WTC11 (cell line): ENCODE measurements at regions not wholly inside any gene's neighbourhood (a gene's known extent, or its start where the extent isn't known, plus 50 kb on each side); places are given as distances from the start of the nearest gene placed in this dataset.
"Not testable (repeated sequence)": the region's sequence is repeated elsewhere in the genome, so short reads cannot be mapped to it uniquely, and the experiment has no call there.

Experiments
- ATF3 ChIP-seq: sonication (generic); formaldehyde crosslinking; conservative IDR thresholded peaks from 2 replicates; pipeline ENCODE4 v1.8.1; 2022; ENCODE audit warnings: mild to moderate bottlenecking, missing genetic modification reagents
- CTCF ChIP-seq: fragments of 200-600 bp; IDR thresholded peaks from 2 replicates; pipeline ENCODE4 v1.8.0; 2022; ENCODE audit warnings: antibody characterized with exemption
- E2F4 ChIP-seq: sonication (generic); formaldehyde crosslinking; IDR thresholded peaks from 2 replicates; pipeline ENCODE4 v1.8.1; 2022; ENCODE audit warnings: low read depth, mild to moderate bottlenecking, moderate library complexity, missing genetic modification reagents, borderline replicate concordance
- ESRRA ChIP-seq: sonication (generic); formaldehyde crosslinking; IDR thresholded peaks from 2 replicates; pipeline ENCODE4 v1.8.1; 2022; ENCODE audit warnings: mild to moderate bottlenecking, missing genetic modification reagents, borderline replicate concordance
- HMGXB4 ChIP-seq: sonication (generic); formaldehyde crosslinking; IDR thresholded peaks from 2 replicates; pipeline ENCODE4 v1.8.1; 2023; ENCODE audit warnings: mild to moderate bottlenecking, moderate library complexity, missing genetic modification reagents
- MAX ChIP-seq: sonication (generic); formaldehyde crosslinking; IDR thresholded peaks from 2 replicates; pipeline ENCODE4 v1.8.0; 2022; ENCODE audit warnings: mild to moderate bottlenecking, missing genetic modification reagents
- NR1H2 ChIP-seq: sonication (generic); formaldehyde crosslinking; IDR thresholded peaks from 2 replicates; pipeline ENCODE4 v1.9.0; 2021; ENCODE audit warnings: mild to moderate bottlenecking, moderate library complexity, missing genetic modification reagents
- NR3C1 ChIP-seq: sonication (generic); formaldehyde crosslinking; conservative IDR thresholded peaks from 2 replicates; pipeline ENCODE4 v1.8.1; 2023; ENCODE audit warnings: low read depth, mild to moderate bottlenecking, missing genetic modification reagents
- TCF7 ChIP-seq: sonication (generic); formaldehyde crosslinking; IDR thresholded peaks from 2 replicates; pipeline ENCODE4 v1.8.0; 2022; ENCODE audit warnings: mild to moderate bottlenecking, low read depth, missing genetic modification reagents, moderate library complexity
- TF ChIP-seq, protein P1 (sequence below): sonication (generic); formaldehyde crosslinking; IDR thresholded peaks from 2 replicates; pipeline ENCODE4 v1.8.0; 2023; ENCODE audit warnings: missing genetic modification reagents, mild to moderate bottlenecking, borderline replicate concordance
- TF ChIP-seq, protein P2 (sequence below): fragments of 250-450 bp; sonication (Bioruptor Pico); conservative IDR thresholded peaks from 2 replicates; pipeline ENCODE4 v1.9.0; 2021; ENCODE audit warnings: mild to moderate bottlenecking
- TF ChIP-seq, protein P3 (sequence below): sonication (generic); formaldehyde crosslinking; IDR thresholded peaks from 2 replicates; pipeline ENCODE4 v1.8.1; 2023; ENCODE audit warnings: mild to moderate bottlenecking, missing genetic modification reagents, moderate library complexity
- TF ChIP-seq, protein P4 (sequence below): sonication (generic); formaldehyde crosslinking; IDR thresholded peaks from 2 replicates; pipeline ENCODE4 v1.8.0; 2023; ENCODE audit warnings: mild to moderate bottlenecking, missing genetic modification reagents

- TF ChIP-seq CTCF; MAX (CRISPR knock-in tag); HMGXB4 (CRISPR knock-in tag); NR3C1 (CRISPR knock-in tag); E2F4; NR1H2; TCF7 (CRISPR knock-in tag); ESRRA; ATF3: not testable (repeated sequence)
- TF ChIP-seq, protein P1, sequence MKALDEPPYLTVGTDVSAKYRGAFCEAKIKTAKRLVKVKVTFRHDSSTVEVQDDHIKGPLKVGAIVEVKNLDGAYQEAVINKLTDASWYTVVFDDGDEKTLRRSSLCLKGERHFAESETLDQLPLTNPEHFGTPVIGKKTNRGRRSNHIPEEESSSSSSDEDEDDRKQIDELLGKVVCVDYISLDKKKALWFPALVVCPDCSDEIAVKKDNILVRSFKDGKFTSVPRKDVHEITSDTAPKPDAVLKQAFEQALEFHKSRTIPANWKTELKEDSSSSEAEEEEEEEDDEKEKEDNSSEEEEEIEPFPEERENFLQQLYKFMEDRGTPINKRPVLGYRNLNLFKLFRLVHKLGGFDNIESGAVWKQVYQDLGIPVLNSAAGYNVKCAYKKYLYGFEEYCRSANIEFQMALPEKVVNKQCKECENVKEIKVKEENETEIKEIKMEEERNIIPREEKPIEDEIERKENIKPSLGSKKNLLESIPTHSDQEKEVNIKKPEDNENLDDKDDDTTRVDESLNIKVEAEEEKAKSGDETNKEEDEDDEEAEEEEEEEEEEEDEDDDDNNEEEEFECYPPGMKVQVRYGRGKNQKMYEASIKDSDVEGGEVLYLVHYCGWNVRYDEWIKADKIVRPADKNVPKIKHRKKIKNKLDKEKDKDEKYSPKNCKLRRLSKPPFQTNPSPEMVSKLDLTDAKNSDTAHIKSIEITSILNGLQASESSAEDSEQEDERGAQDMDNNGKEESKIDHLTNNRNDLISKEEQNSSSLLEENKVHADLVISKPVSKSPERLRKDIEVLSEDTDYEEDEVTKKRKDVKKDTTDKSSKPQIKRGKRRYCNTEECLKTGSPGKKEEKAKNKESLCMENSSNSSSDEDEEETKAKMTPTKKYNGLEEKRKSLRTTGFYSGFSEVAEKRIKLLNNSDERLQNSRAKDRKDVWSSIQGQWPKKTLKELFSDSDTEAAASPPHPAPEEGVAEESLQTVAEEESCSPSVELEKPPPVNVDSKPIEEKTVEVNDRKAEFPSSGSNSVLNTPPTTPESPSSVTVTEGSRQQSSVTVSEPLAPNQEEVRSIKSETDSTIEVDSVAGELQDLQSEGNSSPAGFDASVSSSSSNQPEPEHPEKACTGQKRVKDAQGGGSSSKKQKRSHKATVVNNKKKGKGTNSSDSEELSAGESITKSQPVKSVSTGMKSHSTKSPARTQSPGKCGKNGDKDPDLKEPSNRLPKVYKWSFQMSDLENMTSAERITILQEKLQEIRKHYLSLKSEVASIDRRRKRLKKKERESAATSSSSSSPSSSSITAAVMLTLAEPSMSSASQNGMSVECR (CRISPR knock-in tag), result not testable (repeated sequence)
- TF ChIP-seq, protein P2, sequence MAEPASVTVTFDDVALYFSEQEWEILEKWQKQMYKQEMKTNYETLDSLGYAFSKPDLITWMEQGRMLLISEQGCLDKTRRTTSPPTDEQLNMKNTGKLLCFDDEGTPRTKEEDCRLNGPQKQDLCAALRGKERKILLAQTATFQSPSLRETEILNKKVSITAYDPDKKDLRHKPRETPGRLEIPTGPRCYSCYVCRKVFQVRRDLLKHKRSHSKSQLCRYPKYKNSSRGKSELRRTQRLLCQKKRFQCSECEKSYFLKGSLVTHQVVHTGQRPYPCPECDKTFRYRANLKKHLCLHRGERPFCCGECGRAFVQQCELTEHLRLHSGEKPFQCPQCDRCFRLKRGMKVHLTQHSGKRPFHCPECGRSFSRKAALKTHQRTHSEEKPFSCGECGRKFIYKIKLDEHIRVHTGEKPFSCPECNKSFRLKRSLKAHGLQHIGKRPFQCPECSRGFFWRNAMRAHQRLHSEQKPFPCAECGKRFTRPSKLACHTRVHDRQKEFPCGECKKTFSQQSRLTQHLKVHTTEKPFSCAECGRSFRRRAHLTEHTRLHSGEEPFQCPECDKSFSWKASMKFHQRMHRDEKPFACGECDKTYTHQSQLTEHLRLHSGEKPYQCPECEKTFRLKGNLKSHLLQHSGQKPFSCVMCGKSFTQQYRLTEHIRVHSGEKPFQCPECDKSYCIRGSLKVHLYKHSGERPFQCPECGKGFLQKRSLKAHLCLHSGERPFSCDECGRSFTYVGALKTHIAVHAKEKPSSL (CRISPR knock-in tag), result not testable (repeated sequence)
- TF ChIP-seq, protein P3, sequence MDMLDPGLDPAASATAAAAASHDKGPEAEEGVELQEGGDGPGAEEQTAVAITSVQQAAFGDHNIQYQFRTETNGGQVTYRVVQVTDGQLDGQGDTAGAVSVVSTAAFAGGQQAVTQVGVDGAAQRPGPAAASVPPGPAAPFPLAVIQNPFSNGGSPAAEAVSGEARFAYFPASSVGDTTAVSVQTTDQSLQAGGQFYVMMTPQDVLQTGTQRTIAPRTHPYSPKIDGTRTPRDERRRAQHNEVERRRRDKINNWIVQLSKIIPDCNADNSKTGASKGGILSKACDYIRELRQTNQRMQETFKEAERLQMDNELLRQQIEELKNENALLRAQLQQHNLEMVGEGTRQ, result not testable (repeated sequence)
- TF ChIP-seq, protein P4, sequence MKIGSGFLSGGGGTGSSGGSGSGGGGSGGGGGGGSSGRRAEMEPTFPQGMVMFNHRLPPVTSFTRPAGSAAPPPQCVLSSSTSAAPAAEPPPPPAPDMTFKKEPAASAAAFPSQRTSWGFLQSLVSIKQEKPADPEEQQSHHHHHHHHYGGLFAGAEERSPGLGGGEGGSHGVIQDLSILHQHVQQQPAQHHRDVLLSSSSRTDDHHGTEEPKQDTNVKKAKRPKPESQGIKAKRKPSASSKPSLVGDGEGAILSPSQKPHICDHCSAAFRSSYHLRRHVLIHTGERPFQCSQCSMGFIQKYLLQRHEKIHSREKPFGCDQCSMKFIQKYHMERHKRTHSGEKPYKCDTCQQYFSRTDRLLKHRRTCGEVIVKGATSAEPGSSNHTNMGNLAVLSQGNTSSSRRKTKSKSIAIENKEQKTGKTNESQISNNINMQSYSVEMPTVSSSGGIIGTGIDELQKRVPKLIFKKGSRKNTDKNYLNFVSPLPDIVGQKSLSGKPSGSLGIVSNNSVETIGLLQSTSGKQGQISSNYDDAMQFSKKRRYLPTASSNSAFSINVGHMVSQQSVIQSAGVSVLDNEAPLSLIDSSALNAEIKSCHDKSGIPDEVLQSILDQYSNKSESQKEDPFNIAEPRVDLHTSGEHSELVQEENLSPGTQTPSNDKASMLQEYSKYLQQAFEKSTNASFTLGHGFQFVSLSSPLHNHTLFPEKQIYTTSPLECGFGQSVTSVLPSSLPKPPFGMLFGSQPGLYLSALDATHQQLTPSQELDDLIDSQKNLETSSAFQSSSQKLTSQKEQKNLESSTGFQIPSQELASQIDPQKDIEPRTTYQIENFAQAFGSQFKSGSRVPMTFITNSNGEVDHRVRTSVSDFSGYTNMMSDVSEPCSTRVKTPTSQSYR, result not testable (repeated sequence)
Measured at GRCh38 chr13:18891242-18891641, 290.4 kb downstream of the TUBA3C start.
